GM12864 (cell line): ENCODE measurements at regions not wholly inside any gene's neighbourhood (a gene's known extent, or its start where the extent isn't known, plus 50 kb on each side); places are given as distances from the start of the nearest gene placed in this dataset.

Experiments used
- DNase-seq: peaks from one replicate; pipeline ENCODE4 v3.0.0-alpha.2; 2011; ENCODE audit warnings: low read depth
- H3K4me3 ChIP-seq: 2 replicates; pipeline ENCODE4 v1.5.1; 2011; ENCODE audit warnings: mild to moderate bottlenecking, low read depth, low read length, control low read depth
- CTCF ChIP-seq: IDR thresholded peaks from 2 replicates; pipeline ENCODE4 v1.5.1; 2011; ENCODE audit warnings: low read depth, mild to moderate bottlenecking, moderate library complexity, low read length, control low read depth, inconsistent platforms; ENCODE audit errors: missing control alignments

GRCh38 chr10:55048830-55049498 lies 247.9 kb upstream of the PCDH15 start:
- no peak for DNase-seq
- H3K4me3 ChIP-seq, result no peak overlapping the region
- no peak for TF ChIP-seq CTCF

GRCh38 chr10:55043540-55043939 lies 242.5 kb upstream of the PCDH15 start:
- DNase-seq, result no peak
- no peak overlapping the region for H3K4me3 ChIP-seq
- TF ChIP-seq CTCF, result no peak

- H3K4me3 ChIP-seq, result no peak overlapping the region
- no peak for DNase-seq
- TF ChIP-seq CTCF, result no peak
Measured at GRCh38 chr10:55033061-55033460, 232.0 kb upstream of the PCDH15 start.

- H3K4me3 ChIP-seq, result no peak overlapping the region
- DNase-seq, result no peak
- no peak for TF ChIP-seq CTCF
Measured at GRCh38 chr10:55024713-55025112, 223.7 kb upstream of the PCDH15 start.

GRCh38 chr10:55019439-55019838 lies 218.4 kb upstream of the PCDH15 start:
- no peak for DNase-seq
- no peak overlapping the region for H3K4me3 ChIP-seq
- no peak for TF ChIP-seq CTCF

GRCh38 chr10:55013318-55013717 lies 212.3 kb upstream of the PCDH15 start:
- TF ChIP-seq CTCF, result no peak
- DNase-seq, result no peak
- H3K4me3 ChIP-seq, result no peak overlapping the region

- DNase-seq, result no peak
- TF ChIP-seq CTCF, result no peak
- no peak overlapping the region for H3K4me3 ChIP-seq
Measured at GRCh38 chr10:55002420-55002819, 201.4 kb upstream of the PCDH15 start.
